GM23338 (cell line): ENCODE measurements at regions not wholly inside any gene's neighbourhood (a gene's known extent, or its start where the extent isn't known, plus 50 kb on each side); places are given as distances from the start of the nearest gene placed in this dataset.

Experiments
- ATAC-seq: fragments of 200-7000 bp; cut with Tn5 transposase; 3 replicates; pipeline ENCODE4 v1.9.1; 2020
- DNase-seq: peaks from one replicate; pipeline ENCODE4 v3.0.0-alpha.2; 2015; ENCODE audit warnings: low spot score
- H2AFZ ChIP-seq: fragments of 200-600 bp; sonication (generic); 2 replicates; pipeline ENCODE4 v1.8.0; 2016; ENCODE audit warnings: antibody characterized with exemption, mild to moderate bottlenecking, moderate library complexity
- H3F3A ChIP-seq: fragments of 200-600 bp; sonication (generic); replicated peaks from 2 replicates; pipeline ENCODE4 v1.8.0; 2017; ENCODE audit warnings: antibody characterized with exemption, mixed run types, low read depth
- H3K27ac ChIP-seq: fragments of 200-600 bp; sonication (generic); 2 replicates; pipeline ENCODE4 v1.6.1; 2016; ENCODE audit warnings: low read depth
- H3K27me3 ChIP-seq: fragments of 200-600 bp; sonication (generic); 2 replicates; pipeline ENCODE4 v1.8.0; 2016; ENCODE audit warnings: mild to moderate bottlenecking, mixed run types, moderate library complexity; ENCODE audit not compliant: insufficient read depth
- H3K36me3 ChIP-seq: fragments of 200-600 bp; sonication (generic); 2 replicates; pipeline ENCODE4 v1.8.0; 2016; ENCODE audit warnings: mild to moderate bottlenecking; ENCODE audit not compliant: insufficient read depth
- H3K4me1 ChIP-seq: fragments of 200-600 bp; sonication (generic); 2 replicates; pipeline ENCODE4 v1.8.0; 2016; ENCODE audit warnings: mild to moderate bottlenecking, moderate library complexity; ENCODE audit not compliant: insufficient read depth
- H3K4me2 ChIP-seq: fragments of 200-600 bp; sonication (generic); 2 replicates; pipeline ENCODE4 v1.7.1; 2017; ENCODE audit warnings: mixed run types
- H3K4me3 ChIP-seq: fragments of 200-600 bp; sonication (generic); 2 replicates; pipeline ENCODE4 v1.6.1; 2016; ENCODE audit warnings: mixed run types
- H3K79me2 ChIP-seq: fragments of 200-600 bp; sonication (generic); replicated peaks from 2 replicates; pipeline ENCODE4 v1.8.0; 2017; ENCODE audit warnings: mild to moderate bottlenecking; ENCODE audit not compliant: insufficient read depth
- H3K9me2 ChIP-seq: fragments of 200-600 bp; sonication (generic); 2 replicates; pipeline ENCODE4 v1.8.0; 2017; ENCODE audit not compliant: insufficient read depth
- H4K20me1 ChIP-seq: fragments of 200-600 bp; sonication (generic); replicated peaks from 2 replicates; pipeline ENCODE4 v1.8.0; 2017; ENCODE audit warnings: mild to moderate bottlenecking; ENCODE audit not compliant: insufficient read depth
- H3K27ac Mint-ChIP-seq: 2 replicates; pipeline ENCODE4 v1.8.0; 2020; ENCODE audit warnings: inconsistent platforms, mild to moderate bottlenecking, moderate library complexity, mixed read lengths
- H3K27me3 Mint-ChIP-seq: 3 replicates; pipeline ENCODE4 v1.8.0; 2022; ENCODE audit warnings: low read depth, mild to moderate bottlenecking, moderate library complexity, mixed read lengths, inconsistent platforms; ENCODE audit not compliant: insufficient read depth, poor library complexity
- H3K36me3 Mint-ChIP-seq: 3 replicates; pipeline ENCODE4 v1.8.0; 2021; ENCODE audit warnings: low read depth, mild to moderate bottlenecking, inconsistent platforms, moderate library complexity, mixed read lengths
- H3K4me1 Mint-ChIP-seq: 3 replicates; pipeline ENCODE4 v1.8.0; 2020; ENCODE audit warnings: mild to moderate bottlenecking, inconsistent platforms, mixed read lengths
- H3K4me3 Mint-ChIP-seq: 3 replicates; pipeline ENCODE4 v1.8.0; 2021; ENCODE audit warnings: moderate library complexity, mild to moderate bottlenecking, inconsistent platforms, mixed read lengths
- H3K9me3 Mint-ChIP-seq: 3 replicates; pipeline ENCODE4 v1.8.0; 2020; ENCODE audit warnings: moderate library complexity, mild to moderate bottlenecking, inconsistent platforms, mixed read lengths
- CREB1 ChIP-seq: fragments of 250-450 bp; sonication (Bioruptor Pico); IDR thresholded peaks from 2 replicates; pipeline ENCODE4 v1.5.0; 2020; ENCODE audit warnings: low read depth, mild to moderate bottlenecking, moderate library complexity
- CTCF ChIP-seq, 2 experiments: fragments of 200-600 bp in 1 of 2; sonication (generic) in 1 of 2; conservative IDR thresholded peaks; 2 replicates each; pipeline versions ENCODE4 v1.5.1 to v1.6.1; 2016 to 2017; ENCODE audit warnings: antibody characterized with exemption in 2 of 2, low read depth in 2 of 2, mild to moderate bottlenecking in 2 of 2, moderate library complexity in 1 of 2
- EZH2phosphoT487 ChIP-seq: fragments of 200-600 bp; sonication (generic); IDR thresholded peaks from one replicate; pipeline ENCODE4 v1.8.1; 2018; ENCODE audit warnings: antibody characterized with exemption; ENCODE audit not compliant: unreplicated experiment

GRCh38 chr2:173568054-173568453 is 213.4 kb downstream of the CDCA7 start:
- no peaks in the 10 kb centered on the region for H3F3A ChIP-seq
- H3K27me3 Mint-ChIP-seq = no peaks in the 10 kb centered on the region
- H3K27ac Mint-ChIP-seq = no peak overlapping the region
- no peaks in the 10 kb centered on the region for H3K9me2 ChIP-seq
- H3K4me1 Mint-ChIP-seq = peaks cover 23% of the 10 kb centered on the region
- ATAC-seq (peak; percentile 84), DNase-seq (peak; percentile 79)
- H3K4me2 ChIP-seq = no peak overlapping the region
- no peak overlapping the region for H3K4me3 ChIP-seq
- H3K4me3 Mint-ChIP-seq = no peak overlapping the region
- H3K79me2 ChIP-seq = peaks cover 2% of the 10 kb centered on the region; the same call in 1 of the 2 replicates
- TF ChIP-seq CTCF (conservative IDR thresholded peaks at IDR 0.05; ENCODE audit: low read depth in 2 of 2) (peak; percentile 74 to 89), CREB1 (CRISPR knock-in tag) (no peak)
- peaks cover 21% of the 10 kb centered on the region for H3K4me1 ChIP-seq
- no peaks in the 10 kb centered on the region for H3K36me3 ChIP-seq
- no peak overlapping the region for H3K27ac ChIP-seq
- no peaks in the 10 kb centered on the region for H3K36me3 Mint-ChIP-seq
- no peaks in the 10 kb centered on the region for H4K20me1 ChIP-seq
- H3K27me3 ChIP-seq = no peaks in the 10 kb centered on the region
- H2AFZ ChIP-seq = no peak overlapping the region
- peaks cover 4% of the 10 kb centered on the region; the same call in 2 of the 3 replicates for H3K9me3 Mint-ChIP-seq

- H3K79me2 ChIP-seq = peaks cover 11% of the 10 kb centered on the region; the same call in 1 of the 2 replicates
- H3K27me3 ChIP-seq = no peaks in the 10 kb centered on the region
- peak overlapping the region; percentile 26; the same call in 1 of the 2 replicates for H3K4me3 ChIP-seq
- Mint-ChIP-seq H3K9me3 (peaks cover 16% of the 10 kb centered on the region; the same call in 2 of the 3 replicates), H3K4me1 (peaks cover 23% of the 10 kb centered on the region), H3K27ac (peak overlapping the region; percentile 90), H3K27me3 (no peaks in the 10 kb centered on the region), H3K36me3 (peaks cover 9% of the 10 kb centered on the region; the same call in 2 of the 3 replicates), H3K4me3 (peak overlapping the region; percentile 60)
- no peak for TF ChIP-seq EZH2phosphoT487
- TF ChIP-seq CTCF (conservative IDR thresholded peaks at IDR 0.05; ENCODE audit: low read depth in 2 of 2) = peak; percentile 50 to 54
- peak overlapping the region; percentile 47; the same call in 1 of the 2 replicates for H3K27ac ChIP-seq
- H3K4me1 ChIP-seq = peaks cover 21% of the 10 kb centered on the region
- peaks cover 9% of the 10 kb centered on the region; the same call in 1 of the 2 replicates for H3K9me2 ChIP-seq
- H2AFZ ChIP-seq = 0 out of 2 replicates have a peak overlapping the region, but pooled peaks have one; percentile 0
- peak overlapping the region; percentile 59 for H3K4me2 ChIP-seq
- no peaks in the 10 kb centered on the region for H3F3A ChIP-seq
- H4K20me1 ChIP-seq = no peaks in the 10 kb centered on the region
- peak; percentile 87 for ATAC-seq
- DNase-seq = peak; percentile 62
- no peaks in the 10 kb centered on the region for H3K36me3 ChIP-seq
These were observed 216.5 kb downstream of the CDCA7 start for GRCh38 chr2:173571021-173571821.
